Fibroblast of pulmonary artery (primary cell): ENCODE measurements at regions not wholly inside any gene's neighbourhood (a gene's known extent, or its start where the extent isn't known, plus 50 kb on each side); places are given as distances from the start of the nearest gene placed in this dataset.

ENCODE experiments used
- DNase-seq: peaks from one replicate; pipeline ENCODE4 v3.0.0-alpha.2; 2010; ENCODE audit warnings: low read depth
- H3K4me3 ChIP-seq: replicated peaks from 2 replicates; pipeline ENCODE4 v1.5.1; 2011; ENCODE audit warnings: low read depth, mild to moderate bottlenecking, control low read depth, low read length, moderate library complexity
- TF ChIP-seq, protein P1 (sequence below): IDR thresholded peaks from 2 replicates; pipeline ENCODE4 v1.5.1; 2011; ENCODE audit warnings: mild to moderate bottlenecking, control low read depth, low read length, inconsistent platforms; ENCODE audit errors: missing control alignments

DNA sequence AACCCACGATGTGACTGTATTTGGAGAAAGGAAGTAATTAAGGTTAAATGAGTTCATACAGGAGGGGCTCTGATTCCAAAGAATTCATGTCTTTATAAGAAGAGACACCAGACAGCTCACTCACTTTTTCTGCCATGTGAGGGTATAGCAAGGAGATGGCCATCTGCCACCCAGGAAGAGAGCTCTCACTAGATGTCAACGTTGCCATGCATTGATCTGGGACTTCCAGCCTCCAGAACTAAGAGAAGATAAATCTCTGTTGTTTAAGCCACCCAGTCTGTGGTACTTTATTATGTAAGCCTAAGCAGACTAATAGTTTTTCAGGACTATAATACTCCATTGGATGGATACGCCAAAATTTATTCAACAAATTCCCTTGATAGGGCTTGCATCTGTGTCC is 89.8 kb upstream of the RAD23B start:
- no peak for DNase-seq
- TF ChIP-seq, protein P1, sequence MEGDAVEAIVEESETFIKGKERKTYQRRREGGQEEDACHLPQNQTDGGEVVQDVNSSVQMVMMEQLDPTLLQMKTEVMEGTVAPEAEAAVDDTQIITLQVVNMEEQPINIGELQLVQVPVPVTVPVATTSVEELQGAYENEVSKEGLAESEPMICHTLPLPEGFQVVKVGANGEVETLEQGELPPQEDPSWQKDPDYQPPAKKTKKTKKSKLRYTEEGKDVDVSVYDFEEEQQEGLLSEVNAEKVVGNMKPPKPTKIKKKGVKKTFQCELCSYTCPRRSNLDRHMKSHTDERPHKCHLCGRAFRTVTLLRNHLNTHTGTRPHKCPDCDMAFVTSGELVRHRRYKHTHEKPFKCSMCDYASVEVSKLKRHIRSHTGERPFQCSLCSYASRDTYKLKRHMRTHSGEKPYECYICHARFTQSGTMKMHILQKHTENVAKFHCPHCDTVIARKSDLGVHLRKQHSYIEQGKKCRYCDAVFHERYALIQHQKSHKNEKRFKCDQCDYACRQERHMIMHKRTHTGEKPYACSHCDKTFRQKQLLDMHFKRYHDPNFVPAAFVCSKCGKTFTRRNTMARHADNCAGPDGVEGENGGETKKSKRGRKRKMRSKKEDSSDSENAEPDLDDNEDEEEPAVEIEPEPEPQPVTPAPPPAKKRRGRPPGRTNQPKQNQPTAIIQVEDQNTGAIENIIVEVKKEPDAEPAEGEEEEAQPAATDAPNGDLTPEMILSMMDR: no peak
- no peak overlapping the region for H3K4me3 ChIP-seq

DNA sequence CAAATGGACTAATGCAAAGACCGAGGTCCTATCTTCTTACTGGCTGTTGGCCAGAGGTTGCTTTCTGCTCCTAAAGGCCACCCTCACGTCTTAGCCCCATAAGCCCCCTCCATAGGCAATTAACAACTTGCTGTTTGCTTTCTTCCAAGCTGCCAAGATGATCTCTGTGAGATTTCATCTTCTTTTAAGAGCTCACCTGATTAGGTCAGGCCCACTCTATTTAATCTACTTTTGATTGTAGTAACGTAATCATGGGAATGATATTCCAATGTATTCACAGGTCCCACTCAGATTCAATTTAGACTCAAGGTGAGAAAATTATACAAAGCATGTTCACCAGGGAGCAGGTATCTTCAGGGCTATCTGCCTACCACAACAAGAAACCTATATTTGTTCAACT is 84.4 kb upstream of the RAD23B start:
- TF ChIP-seq, protein P1: no peak
- no peak overlapping the region for H3K4me3 ChIP-seq
- no peak for DNase-seq

DNA sequence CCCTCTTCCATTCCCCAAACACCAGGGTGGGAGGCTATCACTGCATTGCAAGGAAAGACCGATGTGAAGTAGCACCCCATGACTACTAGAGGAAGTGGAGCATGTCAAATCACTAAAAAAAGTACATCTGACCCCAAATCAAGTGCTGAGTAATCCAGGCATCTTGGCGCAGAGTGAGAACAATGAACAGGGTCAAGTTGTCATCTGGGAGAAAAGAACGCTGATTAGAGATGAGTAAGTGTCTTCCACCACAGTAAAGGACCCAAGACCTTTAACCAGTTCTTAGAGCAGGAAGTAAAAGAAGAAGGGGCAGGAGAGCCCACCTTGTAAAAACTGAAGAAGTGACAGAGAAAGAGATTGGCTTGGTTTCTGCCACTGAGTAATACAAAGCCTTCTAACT is 75.0 kb upstream of the RAD23B start:
- DNase-seq: peak; percentile 46
- no peak overlapping the region for H3K4me3 ChIP-seq
- TF ChIP-seq, protein P1: no peak

DNA sequence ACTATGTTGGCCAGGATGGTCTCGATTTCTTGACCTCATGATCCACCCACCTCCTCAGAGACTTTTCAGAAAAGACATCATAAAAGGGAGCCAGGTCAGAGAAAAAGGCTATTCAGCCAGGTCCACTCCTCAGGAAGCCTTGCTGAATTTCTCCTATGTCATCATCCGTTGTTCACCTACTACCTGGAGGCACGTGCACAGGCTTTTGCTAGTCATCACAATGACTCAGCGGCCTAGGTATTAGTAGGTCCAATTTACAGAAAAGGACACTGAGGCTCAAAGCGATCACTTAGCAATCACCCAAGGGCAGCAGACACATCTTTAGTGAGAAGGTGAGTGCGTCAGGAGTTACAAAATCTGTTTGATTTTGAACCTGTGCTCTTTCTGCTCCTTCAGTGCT is 72.3 kb upstream of the RAD23B start:
- H3K4me3 ChIP-seq: no peak overlapping the region
- DNase-seq: no peak
- TF ChIP-seq, protein P1: no peak

DNA sequence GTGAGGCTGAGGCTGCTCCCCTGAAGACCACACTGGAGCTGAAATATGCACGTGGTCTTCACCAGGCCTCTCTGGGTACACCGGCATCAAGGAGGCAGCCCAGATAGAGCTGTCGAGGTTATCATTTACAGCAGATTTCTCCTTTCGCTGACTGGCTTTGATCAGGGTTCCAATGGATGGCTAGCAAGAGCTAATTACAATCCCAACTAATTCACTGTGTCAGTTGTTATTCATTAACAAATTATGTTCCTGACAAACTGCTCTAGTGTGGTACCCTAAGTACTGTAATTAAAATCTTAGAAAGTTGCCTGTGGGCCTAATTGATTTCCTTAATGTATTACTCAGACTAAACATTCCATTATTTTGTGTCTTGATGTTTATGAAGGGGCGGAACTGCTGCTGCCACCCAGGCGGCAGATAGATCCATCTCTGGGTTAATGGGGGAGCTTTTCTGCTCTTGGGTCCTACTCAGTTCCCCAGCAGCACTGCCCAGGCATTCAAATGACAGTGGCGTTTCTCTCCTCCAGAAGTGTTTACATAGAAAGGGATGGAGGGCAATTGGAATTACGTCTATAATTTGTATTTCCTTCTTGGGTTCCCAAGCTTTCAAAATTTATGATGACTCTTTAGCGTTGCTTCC is 71.7 kb upstream of the RAD23B start:
- DNase-seq: no peak
- TF ChIP-seq, protein P1: no peak

DNA sequence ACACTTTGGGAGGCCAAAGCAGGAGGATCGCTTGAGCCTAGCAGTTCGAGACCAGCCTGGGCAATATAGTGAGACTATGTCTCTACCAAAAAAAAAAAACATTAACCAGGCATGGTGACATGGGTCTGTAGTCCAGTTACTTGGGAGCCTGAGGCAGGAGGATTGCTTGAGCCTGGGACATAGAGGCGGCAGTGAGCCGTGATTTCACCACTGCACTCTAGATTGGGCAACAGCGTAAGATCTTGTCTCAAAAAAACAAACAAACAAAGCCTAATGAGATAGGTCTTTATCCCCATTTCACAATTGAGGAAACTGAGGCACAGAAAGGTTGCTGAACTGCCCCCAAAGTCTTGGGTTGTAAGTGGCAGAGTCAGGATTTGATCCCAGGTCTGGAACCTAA is 70.5 kb upstream of the RAD23B start:
- TF ChIP-seq, protein P1: no peak
- DNase-seq: no peak

More for the DNA sequence above, 71.7 kb upstream of the RAD23B start:
- no peak overlapping the region for H3K4me3 ChIP-seq

DNA sequence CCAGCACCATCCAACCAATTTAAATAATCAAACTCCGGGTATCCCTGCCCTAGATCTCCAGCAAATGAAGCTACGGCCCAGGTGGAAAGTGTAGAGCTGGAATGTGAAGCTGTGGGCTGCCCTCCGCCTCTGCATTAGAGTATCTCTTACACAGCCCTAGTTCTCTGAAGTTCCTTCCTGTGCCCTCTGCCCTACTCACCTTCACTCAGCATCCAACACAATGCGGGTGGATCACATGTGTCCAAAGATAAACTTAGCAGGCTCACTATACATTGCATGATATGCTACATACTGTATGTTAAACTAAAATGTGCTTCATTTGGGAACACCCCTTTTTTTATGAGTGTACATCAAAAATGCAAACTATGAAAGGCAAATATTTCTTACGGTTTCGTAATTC is 70.0 kb upstream of the RAD23B start:
- DNase-seq: no peak
- no peak overlapping the region for H3K4me3 ChIP-seq
- TF ChIP-seq, protein P1: no peak

More for the DNA sequence above, 70.5 kb upstream of the RAD23B start:
- no peak overlapping the region for H3K4me3 ChIP-seq
